ENCODE measurements at regions not wholly inside any gene's neighbourhood (a gene's known extent, or its start where the extent isn't known, plus 50 kb on each side); places are given as distances from the start of the nearest gene placed in this dataset.

GRCh38 chr13:84460989-84461388, 578.7 kb upstream of the SLITRK1 start:
- no peak overlapping the region for H3K27ac ChIP-seq (ENCODE audit: low read depth, low read length)
- H3K9me3 Mint-ChIP-seq = peaks cover 0 to 4% (median 2%) of the 10 kb centered on the region in 8 donors
- H3K9me3 ChIP-seq (ENCODE audit: control insufficient read depth in 1 of 2, low read length in 2 of 2) = no peaks in the 10 kb centered on the region
- H3K4me1 Mint-ChIP-seq = no peaks in the 10 kb centered on the region
- H3K27me3 Mint-ChIP-seq = no peaks in the 10 kb centered on the region
- no peaks in the 10 kb centered on the region for H3K36me3 ChIP-seq (ENCODE audit: insufficient read depth, low read length)
- no peak overlapping the region for H3K27ac Mint-ChIP-seq
- no peak overlapping the region for H3K4me3 ChIP-seq (ENCODE audit: low read length in 2 of 2)
- ChIA-PET POLR2A (ENCODE audit: partially characterized antibody) (no interaction called here), CTCF (ENCODE audit: partially characterized antibody) (no interaction called here)
- H3K4me3 Mint-ChIP-seq = no peak overlapping the region
- H3K36me3 Mint-ChIP-seq = no peaks in the 10 kb centered on the region
- intact Hi-C loops (cut with micrococcal nuclease) = no loop called here
- no peaks in the 10 kb centered on the region for H3K4me1 ChIP-seq (ENCODE audit: insufficient read depth, low read length)
- no peak for DNase-seq
- H3K27me3 ChIP-seq (ENCODE audit: insufficient read depth, low read length) = no peaks in the 10 kb centered on the region

GRCh38 chr13:84455143-84455905, 573.0 kb upstream of the SLITRK1 start:
- H3K4me1 Mint-ChIP-seq = no peaks in the 10 kb centered on the region
- H3K27me3 Mint-ChIP-seq = no peaks in the 10 kb centered on the region
- Histone ChIP-seq H3K4me3 (ENCODE audit: low read length in 2 of 2) (no peak overlapping the region), H3K4me1 (ENCODE audit: insufficient read depth, low read length) (no peaks in the 10 kb centered on the region), H3K27me3 (ENCODE audit: insufficient read depth, low read length) (no peaks in the 10 kb centered on the region), H3K27ac (ENCODE audit: low read depth, low read length) (no peak overlapping the region), H3K9me3 (ENCODE audit: control insufficient read depth in 1 of 2, low read length in 2 of 2) (no peaks in the 10 kb centered on the region), H3K36me3 (ENCODE audit: insufficient read depth, low read length) (no peaks in the 10 kb centered on the region)
- DNase-seq = no peak
- H3K4me3 Mint-ChIP-seq = no peak overlapping the region
- intact Hi-C loops (cut with micrococcal nuclease) = no loop called here
- no peaks in the 10 kb centered on the region for H3K36me3 Mint-ChIP-seq
- POLR2A ChIA-PET (ENCODE audit: partially characterized antibody) = no interaction called here
- H3K27ac Mint-ChIP-seq = no peak overlapping the region
- CTCF ChIA-PET (ENCODE audit: partially characterized antibody) = no interaction called here
- H3K9me3 Mint-ChIP-seq = peaks cover 0 to 5% (median 3%) of the 10 kb centered on the region in 8 donors

DNA sequence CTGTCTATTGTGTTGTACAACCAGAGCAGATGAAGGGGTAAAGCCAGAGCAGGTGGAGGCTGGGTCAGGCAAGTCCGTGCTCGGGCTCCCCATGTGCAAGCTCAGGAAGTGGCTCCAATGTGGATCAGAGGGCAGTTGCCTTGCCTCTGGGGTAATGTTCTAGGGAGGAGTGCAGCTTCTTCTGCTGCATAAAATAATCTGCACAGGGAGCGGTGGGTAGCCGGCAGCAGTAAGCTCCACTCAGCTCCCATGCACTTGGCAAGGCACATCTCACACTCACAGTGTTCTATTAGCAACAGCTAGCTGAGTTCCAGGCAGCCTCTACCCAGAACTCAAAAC, 565.3 kb upstream of the SLITRK1 start:
- no peaks in the 10 kb centered on the region for H3K27me3 ChIP-seq (ENCODE audit: insufficient read depth, low read length)
- Mint-ChIP-seq H3K27ac (no peak overlapping the region), H3K4me1 (no peaks in the 10 kb centered on the region), H3K4me3 (no peak overlapping the region), H3K36me3 (no peaks in the 10 kb centered on the region), H3K9me3 (peaks cover 0 to 8% (median 2%) of the 10 kb centered on the region in 8 donors), H3K27me3 (peaks cover 0 to 1% of the 10 kb centered on the region in 2 donors)
- no peaks in the 10 kb centered on the region for H3K4me1 ChIP-seq (ENCODE audit: insufficient read depth, low read length)
- POLR2A ChIA-PET (ENCODE audit: partially characterized antibody) = no interaction called here
- intact Hi-C loops (cut with micrococcal nuclease) = no loop called here
- no peak overlapping the region for H3K27ac ChIP-seq (ENCODE audit: low read depth, low read length)
- no peaks in the 10 kb centered on the region for H3K9me3 ChIP-seq (ENCODE audit: control insufficient read depth in 1 of 2, low read length in 2 of 2)
- CTCF ChIA-PET (ENCODE audit: partially characterized antibody) = no interaction called here
- DNase-seq = no peak
- no peaks in the 10 kb centered on the region for H3K36me3 ChIP-seq (ENCODE audit: insufficient read depth, low read length)
- no peak overlapping the region for H3K4me3 ChIP-seq (ENCODE audit: low read length in 2 of 2)

GRCh38 chr13:84446972-84447639, 564.8 kb upstream of the SLITRK1 start:
- Histone ChIP-seq H3K36me3 (ENCODE audit: insufficient read depth, low read length) (no peaks in the 10 kb centered on the region), H3K4me1 (ENCODE audit: insufficient read depth, low read length) (no peaks in the 10 kb centered on the region), H3K27me3 (ENCODE audit: insufficient read depth, low read length) (no peaks in the 10 kb centered on the region), H3K4me3 (ENCODE audit: low read length in 2 of 2) (no peak overlapping the region), H3K27ac (ENCODE audit: low read depth, low read length) (no peak overlapping the region), H3K9me3 (ENCODE audit: control insufficient read depth in 1 of 2, low read length in 2 of 2) (no peaks in the 10 kb centered on the region)
- Mint-ChIP-seq H3K27me3 (peaks cover 0 to 1% of the 10 kb centered on the region in 2 donors), H3K9me3 (peaks cover 0 to 8% (median 2%) of the 10 kb centered on the region in 8 donors), H3K27ac (no peak overlapping the region), H3K4me3 (no peak overlapping the region), H3K4me1 (no peaks in the 10 kb centered on the region), H3K36me3 (no peaks in the 10 kb centered on the region)
- ChIA-PET POLR2A (ENCODE audit: partially characterized antibody) (no interaction called here), CTCF (ENCODE audit: partially characterized antibody) (no interaction called here)
- intact Hi-C loops (cut with micrococcal nuclease) = no loop called here
- no peak for DNase-seq

DNA sequence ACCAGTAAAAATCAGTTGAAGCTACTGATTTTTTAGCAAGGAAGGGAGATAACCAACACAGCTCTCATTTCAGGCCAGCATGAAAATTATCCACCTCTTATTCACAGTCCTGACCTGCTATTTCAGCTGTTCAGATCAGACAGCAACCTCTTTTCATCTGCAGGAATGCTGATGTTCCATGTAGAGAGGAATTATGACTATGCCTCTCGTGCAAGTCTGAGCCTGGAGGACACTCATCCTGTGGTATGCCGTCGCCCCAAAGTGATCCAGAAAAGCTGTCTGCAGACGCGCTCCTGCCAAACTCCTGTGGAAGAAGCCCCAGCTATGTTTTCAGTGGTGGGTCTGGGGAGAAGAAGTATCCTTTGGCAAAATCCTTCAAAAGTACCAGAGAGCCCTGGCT, 563.5 kb upstream of the SLITRK1 start:
- peaks cover 0 to 1% of the 10 kb centered on the region in 2 donors for H3K27me3 Mint-ChIP-seq
- Histone ChIP-seq H3K9me3 (ENCODE audit: control insufficient read depth in 1 of 2, low read length in 2 of 2) (no peaks in the 10 kb centered on the region), H3K36me3 (ENCODE audit: insufficient read depth, low read length) (no peaks in the 10 kb centered on the region), H3K27me3 (ENCODE audit: insufficient read depth, low read length) (no peaks in the 10 kb centered on the region), H3K4me1 (ENCODE audit: insufficient read depth, low read length) (no peaks in the 10 kb centered on the region), H3K4me3 (ENCODE audit: low read length in 2 of 2) (no peak overlapping the region), H3K27ac (ENCODE audit: low read depth, low read length) (no peak overlapping the region)
- H3K4me1 Mint-ChIP-seq = no peaks in the 10 kb centered on the region
- POLR2A ChIA-PET (ENCODE audit: partially characterized antibody) = no interaction called here
- CTCF ChIA-PET (ENCODE audit: partially characterized antibody) = no interaction called here
- no peaks in the 10 kb centered on the region for H3K36me3 Mint-ChIP-seq
- H3K4me3 Mint-ChIP-seq = no peak overlapping the region
- peaks cover 0 to 8% (median 1%) of the 10 kb centered on the region in 8 donors for H3K9me3 Mint-ChIP-seq
- DNase-seq = no peak
- intact Hi-C loops (cut with micrococcal nuclease) = no loop called here
- H3K27ac Mint-ChIP-seq = no peak overlapping the region

- no peaks in the 10 kb centered on the region for H3K4me1 ChIP-seq (ENCODE audit: insufficient read depth, low read length)
- Mint-ChIP-seq H3K27me3 (peaks cover 0 to 1% of the 10 kb centered on the region in 2 donors), H3K27ac (no peak overlapping the region), H3K36me3 (no peaks in the 10 kb centered on the region), H3K9me3 (peaks cover 0 to 8% (median 0%) of the 10 kb centered on the region in 8 donors), H3K4me1 (no peaks in the 10 kb centered on the region), H3K4me3 (no peak overlapping the region)
- H3K27me3 ChIP-seq (ENCODE audit: insufficient read depth, low read length) = no peaks in the 10 kb centered on the region
- DNase-seq = no peak
- no peaks in the 10 kb centered on the region for H3K9me3 ChIP-seq (ENCODE audit: control insufficient read depth in 1 of 2, low read length in 2 of 2)
- H3K4me3 ChIP-seq (ENCODE audit: low read length in 2 of 2) = no peak overlapping the region
- H3K27ac ChIP-seq (ENCODE audit: low read depth, low read length) = no peak overlapping the region
- intact Hi-C loops (cut with micrococcal nuclease) = no loop called here
- ChIA-PET CTCF (ENCODE audit: partially characterized antibody) (no interaction called here), POLR2A (ENCODE audit: partially characterized antibody) (no interaction called here)
- H3K36me3 ChIP-seq (ENCODE audit: insufficient read depth, low read length) = no peaks in the 10 kb centered on the region
Measured at GRCh38 chr13:84443463-84443862, 561.2 kb upstream of the SLITRK1 start.

DNA sequence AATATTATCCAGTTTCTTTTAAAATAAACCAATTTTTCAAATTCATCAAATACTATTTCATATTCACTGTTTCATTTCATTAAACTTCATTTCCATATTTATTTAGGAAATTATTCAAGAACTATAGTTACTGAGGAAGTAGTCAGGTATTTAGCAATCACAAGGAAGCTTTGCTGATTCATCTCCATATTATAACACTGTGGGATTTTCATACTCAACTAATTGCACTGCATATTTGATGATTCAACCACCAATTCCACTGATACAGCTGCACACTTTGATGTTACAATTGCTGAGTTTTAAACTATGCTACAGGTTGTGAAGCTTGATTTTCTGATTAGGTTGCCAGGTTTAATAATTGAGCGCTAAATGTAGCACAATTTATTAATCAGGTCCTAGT, 556.8 kb upstream of the SLITRK1 start:
- H3K27me3 Mint-ChIP-seq = no peaks in the 10 kb centered on the region
- H3K27ac Mint-ChIP-seq = no peak overlapping the region
- H3K4me3 ChIP-seq (ENCODE audit: low read length in 2 of 2) = no peak overlapping the region
- intact Hi-C loops (cut with micrococcal nuclease) = no loop called here
- no peaks in the 10 kb centered on the region for H3K36me3 ChIP-seq (ENCODE audit: insufficient read depth, low read length)
- no peak for DNase-seq
- H3K27me3 ChIP-seq (ENCODE audit: insufficient read depth, low read length) = no peaks in the 10 kb centered on the region
- no peaks in the 10 kb centered on the region for H3K9me3 ChIP-seq (ENCODE audit: control insufficient read depth in 1 of 2, low read length in 2 of 2)
- H3K4me1 Mint-ChIP-seq = no peaks in the 10 kb centered on the region
- CTCF ChIA-PET (ENCODE audit: partially characterized antibody) = no interaction called here
- H3K9me3 Mint-ChIP-seq = peaks cover 0 to 3% (median 0%) of the 10 kb centered on the region in 8 donors
- POLR2A ChIA-PET (ENCODE audit: partially characterized antibody) = no interaction called here
- no peak overlapping the region for H3K27ac ChIP-seq (ENCODE audit: low read depth, low read length)
- H3K4me1 ChIP-seq (ENCODE audit: insufficient read depth, low read length) = no peaks in the 10 kb centered on the region
- no peaks in the 10 kb centered on the region for H3K36me3 Mint-ChIP-seq
- no peak overlapping the region for H3K4me3 Mint-ChIP-seq
